ENCODE measurements at regions not wholly inside any gene's neighbourhood (a gene's known extent, or its start where the extent isn't known, plus 50 kb on each side); places are given as distances from the start of the nearest gene placed in this dataset.
"Not testable (repeated sequence)": the region's sequence is repeated elsewhere in the genome, so short reads cannot be mapped to it uniquely, and the experiment has no call there.

GRCh38 chr2:204145263-204145751 lies 208.7 kb downstream of the ICOS start:
- peak; percentile 62 for DNase-seq

- DNase-seq: no peak
Measured at GRCh38 chr2:204145791-204146190, 209.2 kb downstream of the ICOS start.

GRCh38 chr2:204147040-204147439 lies 210.5 kb downstream of the ICOS start:
- DNase-seq: not testable (repeated sequence)

- no peak for DNase-seq
Measured at GRCh38 chr2:204150721-204151120, 214.2 kb downstream of the ICOS start.

- DNase-seq: no peak
Measured at GRCh38 chr2:204152616-204153015, 216.1 kb downstream of the ICOS start.

GRCh38 chr2:204154863-204155262 lies 218.3 kb downstream of the ICOS start:
- no peak for DNase-seq

- no peak for DNase-seq
Measured at GRCh38 chr2:204156456-204156855, 219.9 kb downstream of the ICOS start.

GRCh38 chr2:204157684-204158083 lies 221.1 kb downstream of the ICOS start:
- no peak for DNase-seq

- DNase-seq: no peak
Measured at GRCh38 chr2:204159526-204159925, 223.0 kb downstream of the ICOS start.

GRCh38 chr2:204160989-204161388 lies 224.4 kb downstream of the ICOS start:
- no peak for DNase-seq

- no peak for DNase-seq
Measured at GRCh38 chr2:204161886-204162285, 225.3 kb downstream of the ICOS start.

GRCh38 chr2:204166961-204167360 lies 230.4 kb downstream of the ICOS start:
- DNase-seq: no peak

GRCh38 chr2:204167670-204168069 lies 231.1 kb downstream of the ICOS start:
- not testable (repeated sequence) for DNase-seq

- DNase-seq: no peak
Measured at GRCh38 chr2:204170411-204170810, 233.8 kb downstream of the ICOS start.

- no peak for DNase-seq
Measured at GRCh38 chr2:204171432-204172144, 235.0 kb downstream of the ICOS start.

- DNase-seq: no peak
Measured at GRCh38 chr2:204172145-204172600, 235.6 kb downstream of the ICOS start.

GRCh38 chr2:204174034-204174433 lies 237.5 kb downstream of the ICOS start:
- no peak for DNase-seq

GRCh38 chr2:204175552-204176271 lies 239.1 kb downstream of the ICOS start:
- DNase-seq: no peak

GRCh38 chr2:204176306-204176705 lies 239.7 kb downstream of the ICOS start:
- no peak for DNase-seq

GRCh38 chr2:204177251-204177976 lies 240.9 kb downstream of the ICOS start:
- no peak for DNase-seq

GRCh38 chr2:204177977-204178522 lies 241.5 kb downstream of the ICOS start:
- DNase-seq: no peak

GRCh38 chr2:204180649-204181048 lies 244.1 kb downstream of the ICOS start:
- peak; percentile 10 for DNase-seq

GRCh38 chr2:204183608-204184007 lies 247.0 kb downstream of the ICOS start:
- no peak for DNase-seq
